GM18909 (cell line): ENCODE measurements at regions not wholly inside any gene's neighbourhood (a gene's known extent, or its start where the extent isn't known, plus 50 kb on each side); places are given as distances from the start of the nearest gene placed in this dataset.
"Not testable (repeated sequence)": the region's sequence is repeated elsewhere in the genome, so short reads cannot be mapped to it uniquely, and the experiment has no call there.

Experiments used
- ATAC-seq: cut with Tn5 transposase; IDR thresholded peaks from one replicate; pipeline ENCODE4 v1.9.1; 2021; ENCODE audit warnings: mild to moderate bottlenecking; ENCODE audit not compliant: unreplicated experiment, poor library complexity

DNA sequence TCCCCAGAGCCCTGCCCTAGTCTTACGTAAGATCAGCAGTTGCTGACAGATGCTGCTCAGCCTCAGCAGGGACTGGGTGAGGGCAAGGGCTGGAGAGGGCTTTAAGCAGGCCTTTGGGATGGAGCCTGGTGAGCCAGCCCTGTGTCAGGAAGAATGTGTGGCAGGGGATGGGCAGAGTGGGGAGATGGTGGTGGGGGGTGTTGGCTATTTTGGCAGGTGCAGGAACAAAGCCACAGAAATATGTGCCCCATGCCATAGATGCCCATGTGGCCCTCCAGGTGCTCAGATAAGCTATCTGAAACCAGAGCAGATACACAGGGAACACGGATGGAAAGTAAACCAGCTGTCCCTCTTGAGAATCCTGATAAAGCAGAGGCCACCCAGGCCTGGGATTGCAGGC, 1325.0 kb downstream of the UQCRFS1 start:
- no peak for ATAC-seq

DNA sequence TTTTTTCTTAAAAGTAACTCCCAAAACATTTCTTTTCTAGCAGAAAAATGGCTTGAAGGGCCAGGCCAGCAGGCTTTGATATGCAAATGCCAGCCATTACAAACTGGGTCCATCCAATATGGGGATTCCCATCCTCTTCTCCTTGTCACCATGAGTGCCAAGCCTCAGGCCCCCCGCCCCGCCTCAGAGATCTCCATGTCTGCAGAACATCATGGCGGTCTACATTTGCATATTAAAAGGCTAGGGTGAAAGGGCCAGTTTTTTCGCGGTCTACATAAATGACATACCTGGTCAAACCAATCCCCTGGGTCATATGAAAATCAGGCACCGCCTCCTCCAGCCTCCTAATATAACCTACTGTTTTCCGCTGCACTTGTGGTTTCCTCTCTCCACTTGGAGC, 1327.6 kb downstream of the UQCRFS1 start:
- ATAC-seq: no peak

DNA sequence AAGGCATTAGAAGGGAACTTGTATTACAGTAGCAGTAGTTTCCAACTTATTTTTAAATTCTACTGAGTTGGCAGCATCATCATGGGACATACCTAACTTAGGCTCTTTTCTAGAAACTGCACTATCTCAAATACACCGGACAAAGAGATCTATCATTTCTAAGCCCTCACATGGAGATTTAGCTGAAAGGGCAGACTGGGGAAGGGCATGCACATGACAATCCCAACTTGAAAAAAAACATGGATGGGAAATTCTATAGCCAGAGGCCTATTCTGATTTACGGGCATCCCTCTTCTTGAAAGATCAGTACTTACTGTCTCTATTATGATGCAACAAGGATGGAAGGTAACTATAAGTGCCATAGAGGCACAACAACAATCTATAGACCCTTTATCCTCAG, 1328.6 kb downstream of the UQCRFS1 start:
- no peak for ATAC-seq

DNA sequence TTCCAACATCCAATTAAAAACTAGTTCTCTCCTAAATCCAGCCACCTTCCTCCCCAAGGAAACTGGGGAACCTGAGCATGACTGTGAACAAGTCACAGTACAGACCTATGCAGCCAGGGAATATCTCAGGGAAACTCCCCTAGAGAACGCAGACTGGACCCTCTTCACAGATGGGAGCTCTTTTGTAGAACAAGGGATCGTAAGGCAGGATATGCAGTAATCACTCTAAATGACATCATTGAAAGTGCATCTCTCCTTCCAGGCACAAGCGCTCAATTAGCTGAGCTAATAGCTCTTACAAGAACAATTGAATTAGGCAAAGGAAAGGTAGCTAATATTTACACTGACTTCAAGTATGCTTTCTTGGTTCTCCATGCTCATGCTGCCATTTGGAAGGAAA, 1331.7 kb downstream of the UQCRFS1 start:
- ATAC-seq: no peak

DNA sequence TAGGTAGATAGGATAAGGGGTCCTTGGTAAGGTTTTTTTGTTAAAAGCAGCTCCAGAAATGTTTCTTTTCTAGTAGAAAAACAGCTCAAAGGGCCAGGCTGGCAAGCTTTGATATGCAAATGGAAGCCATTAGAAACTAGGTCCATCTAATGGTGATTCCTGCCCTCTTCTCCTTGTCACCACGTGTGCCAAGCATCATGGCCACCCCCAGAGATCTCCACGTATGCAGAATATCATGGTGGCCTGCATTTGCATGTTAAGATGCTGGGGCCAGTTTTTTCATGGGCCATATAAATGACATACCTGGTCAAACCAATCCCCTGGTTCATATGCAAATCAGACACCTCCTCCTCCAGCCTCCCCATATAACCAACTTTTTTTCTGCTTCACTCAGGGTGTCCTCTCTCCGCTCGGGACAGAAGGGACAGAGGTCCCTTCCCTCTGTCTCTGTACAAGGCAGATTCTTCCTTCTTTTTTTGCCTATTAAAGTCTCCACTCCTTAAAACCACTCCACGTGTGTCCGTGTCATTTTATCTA, 1335.9 kb downstream of the UQCRFS1 start:
- ATAC-seq: no peak

DNA sequence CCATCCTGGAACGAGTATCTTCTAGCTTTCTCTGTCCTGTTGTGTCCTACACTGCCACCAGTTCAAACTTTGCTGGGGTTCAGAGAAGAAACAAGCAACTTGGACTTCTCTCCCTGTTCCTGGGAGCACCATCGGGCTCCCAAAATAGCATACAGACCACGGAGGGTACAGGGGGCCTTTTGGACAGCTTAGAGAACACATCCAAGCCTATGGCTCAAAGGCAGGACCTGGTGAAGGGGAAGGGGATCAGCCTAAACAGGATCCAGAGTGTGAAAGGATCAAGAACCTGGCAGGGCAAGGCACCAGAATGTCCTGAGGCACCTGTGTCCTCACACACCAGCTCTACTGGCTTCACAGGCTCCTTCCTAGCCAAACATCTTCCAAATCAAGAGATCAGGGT, 1336.5 kb downstream of the UQCRFS1 start:
- no peak for ATAC-seq

DNA sequence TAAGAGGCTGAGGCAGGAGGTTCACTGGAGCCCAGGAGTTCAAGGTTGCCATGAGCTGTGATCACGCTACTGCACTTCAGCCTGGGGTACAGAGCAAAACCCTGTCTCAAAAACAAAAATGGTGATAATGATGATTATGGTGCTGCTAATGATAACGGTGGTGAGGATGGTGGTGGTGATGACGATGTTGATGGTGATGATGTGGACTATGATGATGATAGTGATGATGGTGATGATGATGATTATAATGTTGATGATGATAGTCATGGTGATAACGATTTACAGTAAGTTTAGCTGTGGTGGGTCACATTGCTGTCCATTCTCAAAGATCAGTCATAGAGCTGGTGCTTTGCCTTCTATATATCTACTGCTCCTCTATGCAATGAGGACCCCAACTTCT, 1340.6 kb downstream of the UQCRFS1 start:
- ATAC-seq: no peak

DNA sequence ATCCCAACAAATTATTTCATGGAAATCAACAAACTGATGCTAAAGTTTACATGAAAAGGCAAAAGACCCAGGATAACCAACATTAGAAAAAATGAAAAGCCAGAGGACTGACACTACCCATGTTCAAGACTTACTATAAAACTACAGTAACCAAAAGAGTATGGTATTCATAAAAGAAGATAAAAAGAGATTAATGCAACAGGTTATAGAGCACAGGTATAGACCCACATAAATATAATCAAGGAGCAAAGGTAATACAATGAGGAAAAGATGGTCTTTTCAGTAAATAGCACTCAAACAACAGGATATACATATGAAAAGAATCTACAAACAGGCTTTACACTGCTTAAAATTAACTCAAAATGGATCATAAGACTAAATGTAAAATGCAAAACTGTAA, 1342.7 kb downstream of the UQCRFS1 start:
- no peak for ATAC-seq

DNA sequence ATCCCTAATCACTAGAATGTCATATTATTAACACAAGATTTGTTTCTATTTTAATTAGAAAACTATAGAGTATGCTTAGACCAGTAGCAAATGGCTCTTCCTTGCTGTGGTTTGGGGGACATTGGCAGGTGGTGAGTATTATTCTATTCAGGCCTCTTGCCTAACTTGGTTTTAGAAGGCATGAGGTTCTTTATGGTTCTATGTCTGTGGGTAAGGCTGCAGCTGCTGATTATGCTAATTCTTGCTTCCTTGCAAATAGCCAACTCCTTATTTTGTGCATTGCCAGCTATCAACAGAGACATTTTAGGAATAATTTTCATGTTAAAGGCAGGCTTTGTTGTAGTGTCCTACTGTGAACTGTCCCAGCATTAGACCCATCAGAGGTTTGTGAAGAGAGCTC, 1344.9 kb downstream of the UQCRFS1 start:
- no peak for ATAC-seq

DNA sequence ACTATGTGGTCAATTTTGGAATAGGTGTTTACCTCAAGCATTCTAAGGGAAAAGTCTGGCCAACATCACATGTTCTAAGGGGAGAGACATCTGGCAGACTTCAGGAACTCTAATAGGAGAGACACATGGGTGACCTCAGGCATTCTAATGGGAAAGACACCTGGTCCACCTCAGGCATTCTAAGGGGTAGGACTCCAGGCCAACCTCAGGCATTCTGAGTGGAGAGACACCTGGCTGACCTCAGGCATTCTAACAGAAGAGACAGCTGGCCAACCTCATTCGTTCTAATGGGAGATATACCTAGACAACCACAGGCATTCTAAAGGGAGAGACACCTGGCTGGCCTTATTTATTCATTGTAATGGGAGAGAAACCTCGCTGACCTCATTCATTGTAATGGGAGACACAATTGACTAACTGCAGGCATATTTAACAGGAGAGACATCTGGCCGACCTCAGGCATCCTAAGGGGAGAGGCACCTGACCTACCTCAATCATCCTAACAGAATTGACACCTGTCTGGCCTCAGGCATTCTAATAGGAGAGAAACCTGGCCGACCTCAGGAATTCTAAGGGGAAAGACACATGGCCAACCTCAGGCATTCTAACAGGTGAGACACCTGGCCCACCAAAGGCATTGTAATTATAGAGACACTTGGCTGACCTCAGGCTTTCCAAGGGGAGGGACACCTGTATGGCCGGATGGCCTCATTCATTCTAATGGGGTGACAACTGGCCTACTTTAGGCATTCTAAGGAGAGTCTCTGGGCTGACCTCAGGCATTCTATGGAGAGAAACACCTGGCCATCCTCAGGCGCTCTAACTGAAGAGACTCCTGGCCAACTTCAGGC, 1346.8 kb downstream of the UQCRFS1 start:
- ATAC-seq: no peak

DNA sequence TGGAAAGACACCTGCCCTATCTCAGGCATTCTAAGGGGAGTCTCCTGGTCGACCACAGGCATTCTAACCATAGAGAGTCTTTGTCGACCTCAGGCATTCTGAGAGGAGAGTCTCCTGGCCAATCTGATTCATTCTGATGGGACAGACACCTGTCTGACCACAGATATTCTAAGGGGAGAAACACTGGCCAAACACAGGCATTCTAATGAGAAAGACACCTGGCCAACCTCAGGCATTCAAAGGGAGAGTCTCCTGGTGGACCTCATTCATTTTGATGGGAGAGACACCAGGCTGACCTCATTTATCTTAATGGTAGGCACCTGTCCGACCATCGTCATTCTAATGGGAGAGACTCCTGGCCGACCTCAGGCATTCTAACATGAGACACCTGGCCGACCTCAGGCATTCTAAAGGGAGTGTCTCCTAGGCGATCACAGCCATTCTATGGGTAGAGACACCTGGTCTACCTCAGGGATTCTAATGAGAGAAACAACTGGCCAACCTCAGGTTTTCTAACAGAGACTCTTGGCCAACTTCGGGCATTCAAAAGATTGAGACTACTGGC, 1351.5 kb downstream of the UQCRFS1 start:
- ATAC-seq: no peak

DNA sequence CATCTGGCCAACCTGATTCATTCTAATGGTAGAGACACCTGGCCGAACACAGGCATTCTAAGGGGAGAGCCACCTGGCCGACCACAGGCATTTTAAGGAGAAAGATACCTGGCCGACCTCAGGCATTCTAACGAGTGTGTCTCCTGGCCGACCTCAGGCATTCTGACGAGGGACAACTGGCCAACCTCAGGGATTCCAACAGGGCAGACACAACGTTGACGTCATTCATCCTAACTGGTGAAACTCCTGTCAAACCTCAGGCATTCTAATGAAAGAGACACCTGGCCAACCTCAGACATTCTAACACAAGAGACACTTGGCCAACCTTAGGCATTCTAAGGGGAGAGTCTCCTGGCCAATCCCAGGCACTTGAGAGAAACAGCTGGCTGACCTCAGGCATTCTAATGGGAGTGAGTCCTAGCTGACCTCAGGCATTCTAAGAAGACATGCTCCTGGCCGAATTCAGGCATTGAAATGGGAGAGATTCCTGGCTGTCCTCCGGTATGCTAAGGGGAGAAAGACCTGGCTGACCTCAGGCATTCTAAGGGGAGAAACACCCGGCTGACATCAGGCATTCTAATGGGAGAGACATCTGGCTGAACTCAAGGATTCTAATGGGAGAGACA, 1352.5 kb downstream of the UQCRFS1 start:
- no peak for ATAC-seq

DNA sequence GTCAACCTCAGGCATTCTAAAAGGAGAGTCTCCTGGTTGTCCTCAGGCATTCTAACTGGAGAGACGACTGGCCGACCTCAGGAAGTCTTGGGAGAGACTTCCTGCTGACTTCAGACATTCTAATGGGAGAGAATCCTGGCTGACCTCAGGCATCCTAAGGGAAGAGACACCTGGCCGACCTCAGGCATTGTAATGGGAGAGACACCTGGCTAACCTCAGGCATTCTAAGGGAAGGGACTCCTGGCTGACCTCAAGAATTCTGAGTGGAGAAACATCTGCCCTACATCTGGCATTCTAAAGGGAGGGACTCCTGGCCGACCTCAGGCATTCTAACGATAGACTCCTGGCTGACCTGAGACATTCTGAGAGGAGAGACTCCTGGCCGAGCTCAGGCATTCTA, 1353.3 kb downstream of the UQCRFS1 start:
- no peak for ATAC-seq

DNA sequence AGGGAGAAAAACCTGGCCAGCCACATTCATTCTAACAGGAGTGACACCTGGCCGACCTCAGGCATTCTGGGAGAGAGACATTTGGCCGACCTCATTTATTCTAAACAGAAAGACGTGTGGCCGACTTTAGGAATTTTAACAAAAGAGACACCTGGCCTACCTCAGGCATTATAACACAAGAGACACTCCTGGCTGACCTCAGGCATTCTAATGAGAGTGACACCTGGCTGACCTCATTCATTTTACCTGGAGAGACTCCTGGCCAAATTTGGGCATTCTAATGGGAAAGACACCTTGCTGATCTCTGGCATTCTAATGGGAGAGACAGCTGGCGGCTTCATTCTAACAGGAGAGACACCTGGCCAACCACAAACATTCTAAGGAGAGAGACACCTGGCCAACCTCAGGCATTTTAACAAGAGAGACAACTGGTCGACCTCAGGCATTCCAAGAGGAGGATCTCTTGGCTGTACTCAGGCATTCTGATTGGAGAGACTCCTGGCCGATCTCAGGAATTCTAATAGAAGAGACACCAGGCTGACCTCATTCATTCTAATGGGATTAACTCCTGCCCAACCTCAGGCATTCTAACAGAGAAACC, 1353.9 kb downstream of the UQCRFS1 start:
- ATAC-seq: no peak

DNA sequence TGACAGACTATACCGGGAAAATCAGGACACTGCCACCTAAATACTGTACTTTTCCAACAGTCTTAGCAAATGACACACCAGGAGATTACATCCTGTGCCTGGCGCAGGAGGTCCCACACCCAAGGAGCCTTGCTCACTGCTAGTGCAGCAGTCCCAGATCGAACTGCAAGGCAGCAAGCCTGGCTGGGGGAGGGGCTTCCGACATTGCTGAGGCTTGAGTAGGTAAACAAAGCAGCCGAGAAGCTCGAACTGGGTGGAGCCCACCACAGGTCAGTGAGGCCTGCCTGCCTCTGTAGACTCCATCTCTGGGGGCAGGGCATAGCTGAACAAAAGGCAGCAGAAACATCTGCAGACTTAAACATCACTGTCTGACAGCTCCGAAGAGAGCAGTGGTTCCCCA, 1360.0 kb downstream of the UQCRFS1 start:
- ATAC-seq: not testable (repeated sequence)

DNA sequence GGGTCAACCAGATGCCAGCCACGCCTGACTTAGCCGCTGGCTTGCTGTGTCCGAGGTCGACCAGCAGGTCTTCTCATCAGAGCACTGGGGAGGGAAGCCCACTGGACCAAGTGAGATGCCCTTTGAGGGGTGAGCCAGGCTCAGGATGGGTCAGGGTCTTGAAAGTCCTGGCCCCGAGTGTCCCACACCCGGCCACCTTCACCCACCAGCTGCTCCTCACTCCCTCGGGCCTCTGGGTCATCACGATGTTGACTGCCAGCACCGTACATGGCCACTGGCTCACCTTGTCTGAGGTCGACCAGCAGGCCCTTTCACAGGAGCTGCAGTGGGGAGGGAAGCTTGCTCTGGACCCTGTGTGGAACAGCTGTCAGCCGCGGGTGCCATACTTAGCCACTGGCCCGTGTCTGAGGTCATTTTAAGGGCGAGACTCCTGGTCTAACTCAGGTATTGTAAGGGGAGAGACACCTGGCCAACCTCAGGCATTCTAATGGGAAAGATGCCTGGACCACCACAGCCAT, 1361.3 kb downstream of the UQCRFS1 start:
- no peak for ATAC-seq

DNA sequence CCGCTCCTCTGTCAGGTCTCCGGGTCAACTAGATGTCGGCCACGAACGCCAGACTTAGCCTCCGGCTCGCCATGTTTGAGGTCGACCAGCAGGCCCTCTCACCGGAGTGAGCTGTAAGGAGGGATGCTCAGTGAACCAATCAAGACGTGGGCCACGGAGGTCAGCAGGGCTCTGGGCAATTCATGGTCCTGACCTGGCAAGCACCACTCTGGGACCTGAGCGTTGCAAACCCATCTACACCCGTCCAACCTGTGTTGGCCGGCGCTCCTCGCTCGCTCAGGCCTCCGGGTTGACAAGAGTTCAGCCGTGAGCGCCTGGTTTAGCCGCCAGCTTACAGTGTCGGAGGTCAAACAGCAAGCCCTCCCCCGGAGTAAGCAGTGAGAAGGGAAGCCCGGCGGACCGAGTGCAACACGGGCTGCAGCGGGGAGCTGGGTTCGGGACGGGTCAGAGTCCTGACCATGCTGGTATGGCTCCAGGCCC, 1361.9 kb downstream of the UQCRFS1 start:
- ATAC-seq: no peak

DNA sequence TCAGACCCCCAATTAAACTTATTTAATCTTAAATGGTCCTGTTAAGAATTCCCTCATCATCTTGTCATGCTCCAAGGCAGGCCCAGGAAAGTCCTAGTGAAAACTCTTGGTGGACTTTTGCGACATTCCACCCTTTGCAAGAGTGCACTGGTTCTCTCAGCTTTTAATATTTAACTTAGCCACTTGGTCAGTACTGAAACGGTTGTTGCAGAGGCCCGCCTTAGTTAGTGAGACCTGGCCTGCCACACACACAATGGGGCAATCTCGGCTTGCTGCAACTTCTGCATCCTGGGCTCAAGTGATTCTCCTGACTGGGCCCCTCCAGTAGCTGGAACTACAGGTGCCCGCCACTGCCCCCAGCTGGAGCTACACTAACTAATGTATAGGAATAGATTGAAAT, 1366.0 kb downstream of the UQCRFS1 start:
- no peak for ATAC-seq

DNA sequence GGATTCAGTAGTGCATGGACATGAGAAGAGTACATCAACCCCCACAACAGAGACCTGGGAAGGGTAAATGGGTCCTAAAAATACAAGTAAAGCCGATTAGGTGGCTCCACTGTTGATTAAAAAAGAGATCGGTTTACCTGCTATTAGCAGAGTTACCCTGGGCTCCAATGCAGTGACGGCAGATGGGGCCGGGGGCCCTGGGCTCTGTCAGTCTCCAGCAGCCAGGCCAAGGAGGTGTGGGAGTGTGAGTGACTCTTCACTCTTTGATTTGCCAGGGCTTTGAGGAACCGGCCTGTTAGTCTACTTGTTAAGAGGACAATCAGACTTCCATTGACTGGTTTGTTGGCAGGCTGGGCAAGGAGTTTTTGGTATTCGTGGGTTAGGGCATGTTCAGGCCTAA, 1368.7 kb downstream of the UQCRFS1 start:
- no peak for ATAC-seq

DNA sequence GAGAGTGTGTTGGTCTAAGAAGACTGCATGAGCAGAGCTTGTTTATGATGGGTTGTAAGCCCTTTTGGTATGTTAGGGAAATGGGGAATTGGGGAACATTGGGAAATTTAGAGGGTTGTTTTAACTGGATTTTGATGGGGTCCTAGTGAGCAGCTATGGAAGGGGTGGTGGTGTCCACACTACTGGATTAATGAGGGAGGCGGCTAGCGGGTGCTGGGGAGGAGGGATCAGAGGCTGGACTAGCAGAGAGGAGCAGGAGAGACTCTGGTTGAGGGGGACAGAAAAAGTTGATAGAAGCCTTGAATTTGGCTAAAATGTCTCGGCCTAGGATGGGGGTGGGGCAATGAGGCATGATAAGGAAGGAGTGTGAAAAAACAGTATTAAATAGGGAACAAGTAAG, 1369.1 kb downstream of the UQCRFS1 start:
- no peak for ATAC-seq

DNA sequence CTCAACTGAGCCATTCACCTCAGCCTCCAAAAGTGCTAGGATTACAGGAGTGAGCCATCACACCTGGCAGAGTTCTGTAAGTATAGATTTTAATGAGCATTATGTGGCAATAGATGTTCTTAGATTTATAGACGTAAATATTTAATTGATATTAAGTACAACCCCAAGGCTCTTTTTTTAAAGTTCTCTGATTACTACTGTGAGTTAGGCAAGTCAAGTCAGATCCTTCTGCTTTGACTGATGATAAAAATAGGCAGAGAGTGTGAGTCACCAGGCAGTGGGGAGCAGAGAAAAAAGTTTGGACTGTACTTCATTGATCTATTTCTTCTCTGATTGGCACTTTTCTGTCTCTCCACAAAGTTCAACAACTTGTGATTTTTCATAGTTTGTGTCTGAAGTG, 1379.9 kb downstream of the UQCRFS1 start:
- ATAC-seq: no peak
